ENCODE measurements at regions not wholly inside any gene's neighbourhood (a gene's known extent, or its start where the extent isn't known, plus 50 kb on each side); places are given as distances from the start of the nearest gene placed in this dataset.
A peak's percentile ranks its signal among the peaks of the same experiment; 100 is the strongest.

DNA sequence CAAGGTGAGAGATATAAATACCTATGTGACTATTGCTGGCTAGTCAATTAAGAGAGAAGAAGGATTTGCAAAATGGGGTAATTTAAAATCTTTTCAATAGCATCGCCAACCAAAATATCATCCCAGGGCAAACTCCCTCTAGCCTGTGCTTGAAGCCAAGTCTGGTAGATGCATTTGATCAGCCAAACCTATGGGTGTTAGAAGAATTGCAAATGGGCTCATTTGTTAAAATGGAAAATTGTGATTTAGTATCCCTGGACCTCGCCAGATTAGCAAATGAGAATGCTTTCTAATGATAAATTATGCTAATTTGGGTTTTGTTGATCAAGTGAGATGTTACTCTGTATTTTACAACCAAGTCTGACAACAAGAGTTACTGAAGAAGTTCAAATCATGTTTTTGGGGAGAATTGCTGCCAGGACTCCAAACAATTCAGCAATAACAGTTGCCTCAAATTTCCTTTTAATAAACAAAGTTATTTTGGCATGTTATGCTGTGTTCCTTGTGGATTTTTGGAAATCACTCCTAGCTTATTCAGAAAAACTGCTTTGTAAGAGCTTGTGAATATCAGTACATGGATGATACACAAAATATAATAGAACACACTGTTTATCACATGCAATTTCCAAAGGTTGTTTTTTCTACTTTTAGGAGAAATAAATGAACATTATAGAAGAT is 272.5 kb upstream of the PARD3B start:
- H3K9me3 ChIP-seq (ENCODE audit: control insufficient read depth, low read depth, low read length), result peaks cover 9% of the 10 kb centered on the region
- Mint-ChIP-seq H3K36me3 (ENCODE audit: insufficient read depth in 1 of 3, low read depth in 3 of 3) (peaks cover 8 to 19% (median 15%) of the 10 kb centered on the region in 3 experiments; a peak in 6 of 7 replicates), H3K4me3 (peak overlapping the region; percentile 19 to 21; a peak in 2 of 5 replicates), H3K27ac (peak overlapping the region; percentile 45 to 90 (median 78); a peak in 5 of 7 replicates), H3K27me3 (ENCODE audit: low read depth) (peaks cover 2% of the 10 kb centered on the region), H3K4me1 (peaks cover 54 to 59% of the 10 kb centered on the region in 2 experiments), H3K9me3 (peaks cover 8 to 18% of the 10 kb centered on the region in 2 experiments)
- no peak overlapping the region for H3T11ph ChIP-seq (ENCODE audit: low read length)
- no peak overlapping the region for H2BK15ac ChIP-seq (ENCODE audit: low read depth, low read length)
- no peak overlapping the region for H3K23ac ChIP-seq (ENCODE audit: insufficient read length, low read depth, low read length)
- no peak overlapping the region for H2BK5ac ChIP-seq (ENCODE audit: insufficient read length, low read length)
- no peak overlapping the region for H2BK12ac ChIP-seq (ENCODE audit: insufficient read length, low read depth, low read length)
- no CpG with 5 or more reads among the region's 2 CpGs for WGBS (ENCODE audit: extremely low coverage, insufficient read length, low lambda C conversion rate)
- no peak overlapping the region for H3K4ac ChIP-seq (ENCODE audit: low read depth, low read length)
- H2AFZ ChIP-seq (ENCODE audit: low read length), result no peak overlapping the region
- H3K4me1 ChIP-seq (ENCODE audit: insufficient read depth, low read length), result peaks cover 2% of the 10 kb centered on the region; the same call in 1 of the 2 replicates
- H4K8ac ChIP-seq (replicated peaks; ENCODE audit: insufficient read length, low read depth, low read length), result no peak overlapping the region
- H4K91ac ChIP-seq (ENCODE audit: insufficient read length, low read depth, low read length), result no peak overlapping the region
- H3K56ac ChIP-seq (ENCODE audit: insufficient read length, low read depth, low read length), result no peak overlapping the region
- H3K9ac ChIP-seq (ENCODE audit: extremely low read depth, insufficient read length, low read length), result no peak overlapping the region
- H4K5ac ChIP-seq (ENCODE audit: insufficient read length, low read depth, low read length), result no peak overlapping the region
- H3K23me2 ChIP-seq (ENCODE audit: insufficient read length, low read depth, low read length, poor library complexity, severe bottlenecking), result no peaks in the 10 kb centered on the region
- H2BK120ac ChIP-seq (ENCODE audit: low read depth, low read length, poor library complexity, severe bottlenecking), result no peak overlapping the region
- no peaks in the 10 kb centered on the region for H3K27me3 ChIP-seq (ENCODE audit: insufficient read depth, low read length)
- no peaks in the 10 kb centered on the region for H3K79me1 ChIP-seq (ENCODE audit: insufficient read depth, low read depth, low read length, poor library complexity, severe bottlenecking)
- H2AK5ac ChIP-seq (ENCODE audit: insufficient read length, low read length), result no peak overlapping the region
- no peak overlapping the region for H3K18ac ChIP-seq (ENCODE audit: insufficient read length, low read depth, low read length)
- H4K20me1 ChIP-seq (ENCODE audit: control insufficient read depth, insufficient read depth, insufficient read length), result no peaks in the 10 kb centered on the region
- H3K14ac ChIP-seq (ENCODE audit: insufficient read depth, low read length), result no peak overlapping the region
- no peak for TF ChIP-seq CTCF (conservative IDR thresholded peaks at IDR 0.05)
- H3K27ac ChIP-seq (ENCODE audit: insufficient read length, low read depth, low read length), result peak overlapping the region; percentile 39
- H3K4me2 ChIP-seq (ENCODE audit: insufficient read depth, insufficient read length, low read length), result no peak overlapping the region
- no peaks in the 10 kb centered on the region for H3K79me2 ChIP-seq (ENCODE audit: insufficient read depth, low read length)
- H2BK20ac ChIP-seq (ENCODE audit: low read depth, low read length, poor library complexity, severe bottlenecking), result no peak overlapping the region
- DNase-seq, result no peak

Measured in H9 (cell line).